ENCODE measurements at regions not wholly inside any gene's neighbourhood (a gene's known extent, or its start where the extent isn't known, plus 50 kb on each side); places are given as distances from the start of the nearest gene placed in this dataset.

- TF ChIP-seq CTCF (IDR thresholded peaks at IDR 0.05; ENCODE audit: insufficient read depth, low read length, poor library complexity, severe bottlenecking) (no peak), EZH2phosphoT487 (conservative IDR thresholded peaks at IDR 0.05; ENCODE audit: low read length) (no peak)
Measured at GRCh38 chr14:45486599-45486998, 233.6 kb upstream of the MIS18BP1 start.
